DND-41 (cell line): ENCODE measurements at regions not wholly inside any gene's neighbourhood (a gene's known extent, or its start where the extent isn't known, plus 50 kb on each side); places are given as distances from the start of the nearest gene placed in this dataset.

Experiments
- CTCF ChIP-seq: IDR thresholded peaks from 2 replicates; pipeline ENCODE4 v1.5.1; 2012; ENCODE audit warnings: borderline replicate concordance, low read length, moderate library complexity, mild to moderate bottlenecking; ENCODE audit not compliant: poor library complexity, severe bottlenecking; ENCODE audit errors: extremely low read depth
- EZH2 ChIP-seq: IDR thresholded peaks from 3 replicates; pipeline ENCODE4 v1.6.1; 2012; ENCODE audit warnings: borderline replicate concordance, low read depth, mild to moderate bottlenecking, moderate library complexity, low read length, inconsistent platforms; ENCODE audit not compliant: severe bottlenecking

DNA sequence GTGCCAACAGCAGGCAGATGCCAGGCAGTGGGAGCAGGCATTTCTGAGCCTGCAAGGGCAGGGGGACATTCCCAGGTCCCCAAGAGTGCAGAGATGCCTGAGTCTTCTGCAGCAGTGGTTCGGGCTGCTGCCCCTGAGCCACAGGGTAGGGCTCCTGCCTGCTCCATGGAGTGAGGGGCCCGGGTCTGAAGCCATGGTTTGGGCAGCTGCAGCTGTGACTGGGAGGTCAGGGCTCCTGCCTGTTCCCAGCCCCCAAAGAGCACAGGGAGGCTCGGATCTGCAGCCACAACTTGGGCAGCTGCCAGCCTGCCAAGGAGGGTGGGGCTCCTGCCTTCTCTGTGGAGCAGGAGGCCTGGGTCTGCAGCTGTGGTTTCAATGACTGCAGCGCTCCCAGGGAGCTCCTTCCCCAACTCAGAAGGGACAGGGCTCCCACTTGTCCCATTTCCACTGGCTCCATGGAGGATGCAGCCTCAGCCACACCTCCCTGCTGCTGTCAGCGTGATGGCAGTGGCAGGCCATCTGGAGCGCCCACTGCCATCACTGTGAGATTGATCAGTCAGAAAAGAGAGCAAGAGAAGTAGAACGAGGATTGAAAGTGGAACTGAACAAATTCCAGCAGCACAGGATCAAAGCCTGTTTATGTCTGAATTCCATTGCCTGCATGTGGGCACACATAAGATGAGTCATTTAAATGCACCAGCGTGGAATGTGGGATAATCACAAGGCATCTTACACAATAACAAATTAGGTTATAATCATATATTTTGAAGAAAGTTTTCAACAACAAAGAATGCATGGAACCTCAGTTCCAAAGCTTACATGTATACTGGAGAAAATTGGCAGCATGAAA lies 93.1 kb upstream of the CXorf51A start:
- TF ChIP-seq CTCF (no peak), EZH2 (no peak)
